G401 (cell line): ENCODE measurements at regions not wholly inside any gene's neighbourhood (a gene's known extent, or its start where the extent isn't known, plus 50 kb on each side); places are given as distances from the start of the nearest gene placed in this dataset.
"Not testable (repeated sequence)": the region's sequence is repeated elsewhere in the genome, so short reads cannot be mapped to it uniquely, and the experiment has no call there.

Experiments
- DNase-seq: peaks from one replicate; pipeline ENCODE4 v3.0.0-alpha.2; 2015; ENCODE audit warnings: low spot score
- in situ Hi-C: cut with HindIII; loops from 2 replicates; pipeline ENCODE4 v1.10.0; 2016; ENCODE audit warnings: low sequenced_read_pairs, mixed read lengths

DNA sequence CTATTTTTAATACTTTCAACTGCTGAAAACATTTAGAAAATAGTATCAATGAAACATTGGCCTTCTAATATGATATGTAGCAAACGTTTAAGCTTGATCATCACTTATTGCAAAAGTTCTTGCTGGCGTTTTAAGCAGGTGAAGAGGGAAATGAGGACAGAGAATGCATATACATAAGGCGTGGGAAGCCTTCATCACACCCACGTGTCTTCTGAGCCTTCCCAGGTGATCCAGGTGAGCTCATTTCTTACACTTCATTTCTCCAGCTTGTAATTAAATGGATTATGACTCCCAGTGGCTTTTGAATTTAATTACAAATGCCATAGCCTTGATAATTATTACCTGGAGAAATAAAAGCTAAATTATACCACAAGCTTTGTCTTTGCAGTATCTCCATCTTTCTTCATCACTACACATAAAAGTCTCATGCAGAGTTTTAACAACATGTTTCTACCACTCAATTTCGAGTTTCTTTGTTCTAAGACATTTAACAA is 1973.8 kb downstream of the MRPL39 start:
- in situ Hi-C loops: no loop called here
- no peak for DNase-seq

DNA sequence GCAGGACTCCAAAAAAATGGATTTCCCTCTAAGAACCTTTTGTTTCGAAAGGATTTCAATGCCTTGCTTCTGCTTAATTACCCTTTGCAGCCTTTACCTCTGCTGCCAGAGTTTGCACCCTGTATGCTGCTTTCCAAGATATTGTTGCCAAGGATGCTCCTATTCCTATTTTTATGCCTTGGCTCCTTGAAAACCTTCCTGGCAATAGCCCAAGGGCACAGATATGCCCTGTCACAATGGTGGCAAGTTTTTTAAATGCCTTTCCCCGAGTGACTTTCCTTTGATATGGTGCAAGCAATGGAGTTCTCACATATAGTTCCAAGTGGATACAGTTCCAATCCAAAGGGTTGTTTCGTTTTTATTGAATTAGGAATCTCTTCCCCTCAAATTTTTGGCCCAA is 1983.0 kb downstream of the MRPL39 start:
- in situ Hi-C loops: no loop called here
- no peak for DNase-seq

DNA sequence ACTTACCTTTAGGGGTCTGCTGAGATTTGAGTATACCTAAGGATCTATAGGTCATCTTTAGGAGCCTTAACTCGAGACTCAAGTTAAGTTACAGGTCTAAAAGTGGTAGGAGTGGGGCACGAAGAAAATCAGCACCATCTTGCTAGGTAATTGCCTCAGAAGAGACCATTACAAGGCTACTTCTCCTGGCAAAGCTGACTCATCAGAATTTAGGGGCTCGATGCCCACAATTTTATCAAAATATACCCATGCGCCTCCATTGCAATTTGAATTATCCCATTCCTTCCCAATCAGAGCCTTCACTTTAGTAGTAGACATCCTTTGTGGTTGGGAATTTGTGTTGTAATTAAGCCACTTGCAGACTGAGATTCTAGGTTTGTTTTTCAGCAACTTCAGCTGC is 1994.3 kb downstream of the MRPL39 start:
- no peak for DNase-seq
- in situ Hi-C loops: no loop called here

DNA sequence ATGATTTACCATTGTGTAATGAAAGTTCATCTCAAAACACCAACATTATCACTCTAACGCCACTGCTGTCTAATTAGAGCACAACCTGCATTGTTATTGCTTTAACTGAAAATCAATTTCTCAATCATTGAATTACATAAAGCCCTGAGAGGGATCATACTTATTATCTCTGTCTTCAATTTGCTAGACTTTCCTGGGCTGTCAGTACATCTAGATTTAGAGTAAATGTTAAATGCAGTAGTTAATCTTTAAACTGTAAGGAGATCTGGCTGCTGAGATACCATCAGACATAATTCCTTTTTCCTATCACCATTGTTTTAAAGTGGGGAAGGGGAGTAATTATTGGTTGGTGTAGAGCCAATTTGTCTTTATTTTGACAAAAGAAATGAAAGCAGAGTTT is 1995.1 kb downstream of the MRPL39 start:
- no peak for DNase-seq
- in situ Hi-C loops: no loop called here

DNA sequence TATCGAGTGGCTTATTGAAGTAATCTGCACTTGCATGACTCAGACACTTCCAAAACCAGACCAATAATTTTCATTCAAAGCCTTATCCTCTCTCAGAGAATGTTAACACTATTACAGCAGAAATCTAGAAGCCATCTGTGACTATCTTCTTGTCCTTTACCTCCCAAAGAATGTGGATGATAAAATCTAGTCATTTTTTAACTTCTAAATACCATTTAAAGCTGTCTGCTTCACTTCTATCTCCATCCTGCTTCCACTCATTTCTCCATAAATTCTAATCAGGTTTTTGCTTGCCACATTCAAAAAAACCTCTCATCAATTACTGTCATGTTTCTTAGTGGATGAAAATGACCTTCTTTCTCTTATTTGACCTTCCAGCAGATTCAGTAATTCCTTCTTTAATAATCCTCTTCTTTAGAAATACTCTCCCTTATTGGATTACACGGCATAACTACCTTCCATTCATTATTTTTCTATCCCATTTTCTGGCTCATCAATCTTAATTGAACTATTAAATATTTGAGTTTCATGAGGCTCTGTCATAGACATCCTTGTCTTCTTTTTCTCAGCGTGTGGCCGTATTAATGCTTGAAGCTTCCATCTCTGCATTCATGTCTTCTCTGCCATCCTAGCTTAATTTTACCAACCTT is 1999.4 kb downstream of the MRPL39 start:
- in situ Hi-C loops: no loop called here
- no peak for DNase-seq

DNA sequence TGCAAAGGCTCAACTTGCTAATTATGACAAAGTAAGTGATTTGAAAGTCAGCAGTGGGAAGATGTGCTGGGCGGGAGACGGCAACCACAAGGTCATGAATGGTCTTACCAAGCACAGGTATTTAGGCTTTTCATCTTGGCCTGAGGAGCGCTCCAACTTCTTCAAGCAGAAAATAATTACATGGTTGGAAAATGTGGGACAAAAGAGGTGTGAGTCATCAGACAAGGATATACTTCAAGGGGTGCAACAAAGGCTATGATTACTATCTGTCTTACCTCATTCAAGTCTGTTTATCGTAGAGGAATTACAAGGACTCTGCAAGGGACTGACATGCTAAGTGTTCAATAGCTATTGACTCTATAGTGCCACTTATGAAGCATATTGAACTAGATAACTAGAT is 2005.7 kb downstream of the MRPL39 start:
- DNase-seq: no peak
- in situ Hi-C loops: no loop called here

DNA sequence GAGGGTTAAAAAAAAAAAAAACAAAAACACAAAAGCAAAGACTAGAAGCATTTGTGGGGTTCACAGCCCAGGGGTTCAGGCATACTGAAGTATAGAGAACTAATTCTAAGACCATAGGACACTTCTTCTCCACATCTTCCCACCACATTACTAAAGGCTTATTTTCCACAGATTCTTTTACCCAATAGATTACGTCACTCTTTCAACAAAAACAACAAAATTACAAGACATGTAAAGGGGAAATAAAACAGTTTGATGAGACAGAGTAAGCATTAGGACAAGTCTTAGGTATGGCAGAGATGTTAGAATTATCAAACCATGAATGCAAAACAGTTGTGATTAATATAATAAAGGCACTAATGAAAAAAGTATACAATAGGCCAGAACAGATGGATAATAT is 2013.7 kb downstream of the MRPL39 start:
- DNase-seq: no peak
- in situ Hi-C loops: no loop called here

DNA sequence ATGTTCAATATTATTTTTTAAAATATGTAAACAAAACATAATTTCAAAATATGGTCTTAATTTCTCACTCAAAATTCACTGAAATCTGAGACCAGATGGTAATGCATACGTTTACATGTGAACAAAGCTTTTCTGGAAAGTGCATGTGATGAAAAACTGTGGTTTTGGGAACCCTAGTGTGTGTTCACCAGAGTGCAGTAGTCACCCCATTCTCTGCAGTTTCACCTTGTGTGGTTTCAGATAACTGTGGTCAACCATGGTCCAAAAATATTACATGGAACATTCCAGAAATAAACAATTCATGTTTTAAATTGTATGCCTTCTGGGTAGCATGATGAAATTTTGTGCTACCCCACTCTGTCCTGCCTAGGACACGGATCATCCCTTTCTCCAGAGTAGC is 2021.9 kb downstream of the MRPL39 start:
- in situ Hi-C loops: no loop called here
- no peak for DNase-seq

DNA sequence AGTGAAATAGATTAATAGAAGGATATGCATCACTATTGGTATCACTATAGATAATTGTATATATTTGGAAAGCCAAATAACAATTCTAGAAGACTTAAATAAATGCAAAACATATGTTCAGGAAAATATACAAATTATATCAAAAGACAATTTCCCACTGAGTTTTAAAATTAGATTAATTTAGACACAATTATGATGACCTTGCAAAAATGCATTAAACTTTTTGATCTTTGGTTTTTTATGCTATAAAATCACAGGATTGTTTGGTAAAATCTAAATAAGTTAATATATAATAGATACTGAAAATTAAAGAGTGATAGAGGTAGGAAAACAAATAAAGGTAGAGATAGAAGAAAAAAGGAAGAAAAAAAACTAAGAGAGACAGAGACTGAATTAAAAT is 2027.7 kb downstream of the MRPL39 start:
- DNase-seq: no peak
- in situ Hi-C loops: no loop called here

DNA sequence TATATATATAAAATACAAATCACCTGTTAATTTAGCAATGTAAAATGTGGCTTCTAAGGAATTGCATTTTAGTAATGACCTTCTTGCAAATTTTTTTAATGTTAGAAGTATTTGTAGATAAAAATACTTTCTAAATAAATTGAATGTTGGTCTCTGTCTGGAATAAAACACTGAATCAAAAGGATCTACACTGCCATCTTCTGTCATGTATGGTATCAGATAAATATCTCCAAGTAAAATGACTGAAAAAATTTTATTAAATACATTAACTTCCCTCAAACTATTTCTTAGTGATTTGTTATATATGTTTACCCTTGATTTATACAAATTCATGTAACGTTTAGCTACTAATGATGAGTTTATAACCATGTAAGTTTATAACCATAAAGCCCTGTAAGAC is 2029.3 kb downstream of the MRPL39 start:
- DNase-seq: no peak
- in situ Hi-C loops: no loop called here

DNA sequence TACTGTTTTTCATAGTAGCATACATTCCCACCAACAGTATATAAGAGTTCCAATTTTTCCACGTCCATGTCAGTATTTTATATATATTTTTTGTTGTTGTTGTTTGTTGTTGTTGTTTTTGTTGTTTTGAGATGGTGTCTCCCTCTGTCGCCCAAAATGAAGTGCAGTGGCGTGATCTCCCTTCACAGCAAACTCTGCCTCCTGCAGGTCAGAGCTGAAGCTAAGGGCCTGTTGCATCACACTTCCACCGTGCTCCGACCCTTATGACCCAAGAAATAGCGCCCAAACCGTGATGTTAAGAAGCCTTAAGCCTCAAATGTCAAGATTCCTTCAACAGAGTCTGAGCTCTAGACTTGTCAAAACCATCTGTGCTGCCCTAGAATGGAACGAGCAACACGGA is 2032.3 kb downstream of the MRPL39 start:
- no peak for DNase-seq
- in situ Hi-C loops: no loop called here

DNA sequence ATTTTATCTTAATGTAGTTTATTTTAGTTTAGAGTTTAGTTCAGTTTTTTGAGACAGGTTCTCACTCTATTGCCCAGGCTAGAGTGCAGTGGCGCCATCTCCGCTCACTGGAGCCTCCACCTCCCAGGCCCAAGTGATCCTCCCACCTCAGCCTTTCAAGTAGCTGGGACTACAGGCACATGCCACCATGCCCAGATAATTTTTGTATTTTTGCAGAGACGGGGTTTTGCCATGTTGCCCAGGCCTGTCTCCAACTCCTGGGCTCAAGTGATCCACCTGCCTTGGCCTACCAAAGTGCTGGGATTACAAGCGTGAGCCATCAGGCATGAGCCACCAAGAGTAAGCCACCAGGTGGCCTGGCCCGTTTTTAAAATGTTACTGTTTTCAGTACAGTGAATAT is 2058.4 kb downstream of the MRPL39 start:
- DNase-seq, in situ Hi-C loops: not testable (repeated sequence)

DNA sequence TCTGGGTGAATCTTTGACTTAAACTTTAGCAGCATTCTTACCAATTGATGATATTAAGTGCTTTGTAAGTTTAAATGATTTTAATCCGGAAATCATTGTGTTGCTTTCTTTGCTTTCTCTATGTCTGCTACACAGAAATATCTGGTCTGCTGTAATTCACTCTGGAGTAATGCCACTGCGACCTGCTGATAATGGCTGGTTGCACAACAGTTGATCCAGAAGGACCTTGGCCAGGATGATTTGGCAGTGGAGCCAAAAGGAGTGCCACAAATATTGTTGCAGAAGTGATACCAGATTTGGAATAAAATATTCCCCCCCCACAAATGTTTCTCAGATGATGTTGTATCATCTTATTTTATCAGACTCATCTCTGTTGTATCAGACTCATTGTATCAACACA is 2063.9 kb downstream of the MRPL39 start:
- DNase-seq: peak; percentile 8
- in situ Hi-C loops: no loop called here

DNA sequence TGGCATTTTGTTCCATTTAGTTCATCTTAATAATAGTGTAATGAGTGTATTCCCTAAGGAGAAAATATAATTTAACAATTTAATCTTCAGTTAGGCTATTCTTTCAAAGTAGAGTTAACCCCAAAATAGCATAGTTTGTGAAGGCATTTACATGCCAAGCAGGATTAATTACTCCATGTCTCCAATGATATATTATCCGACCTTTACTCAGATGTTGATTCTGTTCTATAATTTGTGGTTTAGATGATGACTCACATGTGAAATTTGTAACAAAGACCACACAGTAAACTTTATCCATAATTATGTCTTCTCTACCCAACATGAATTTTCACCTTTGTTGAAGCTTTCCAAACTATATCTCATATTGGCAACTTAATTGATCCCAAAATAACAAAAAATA is 2065.2 kb downstream of the MRPL39 start:
- in situ Hi-C loops: no loop called here
- no peak for DNase-seq

DNA sequence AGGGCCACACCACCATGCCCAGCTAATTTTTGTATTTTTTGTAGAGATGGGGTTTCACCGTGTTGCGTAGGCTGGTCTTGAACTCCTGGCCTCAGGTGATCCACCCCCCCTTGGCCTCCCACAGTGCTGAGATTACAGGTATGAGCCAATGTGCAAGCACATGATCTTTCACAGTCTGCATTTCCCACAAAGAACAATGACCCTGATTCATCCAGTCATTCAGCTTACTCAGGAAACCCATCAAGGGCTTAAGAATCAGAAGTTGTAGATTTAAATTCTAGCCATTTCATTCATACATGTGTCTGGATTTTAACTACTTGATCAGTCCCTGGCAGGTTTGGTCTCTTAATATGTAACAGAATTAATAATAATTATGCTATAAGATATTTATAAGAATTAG is 2065.7 kb downstream of the MRPL39 start:
- DNase-seq: no peak
- in situ Hi-C loops: no loop called here

DNA sequence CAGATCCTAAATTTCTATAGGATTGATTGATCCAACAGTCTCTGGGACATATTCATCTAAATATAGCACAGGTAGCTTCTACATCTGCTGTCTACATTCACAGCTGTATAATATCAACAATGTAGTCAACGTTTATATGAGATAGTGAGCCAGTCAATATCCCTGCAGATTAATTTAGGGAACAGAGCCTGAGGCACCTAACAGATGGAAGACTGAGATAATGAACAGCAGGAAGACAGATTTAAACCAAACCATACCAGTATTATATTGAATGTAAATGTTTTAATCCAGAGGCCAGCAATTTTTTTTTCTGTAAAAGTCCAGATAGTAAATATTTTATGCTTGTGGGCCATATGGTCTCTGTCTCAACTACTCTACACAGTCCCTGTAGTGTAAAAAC is 2072.4 kb downstream of the MRPL39 start:
- no peak for DNase-seq
- in situ Hi-C loops: no loop called here

DNA sequence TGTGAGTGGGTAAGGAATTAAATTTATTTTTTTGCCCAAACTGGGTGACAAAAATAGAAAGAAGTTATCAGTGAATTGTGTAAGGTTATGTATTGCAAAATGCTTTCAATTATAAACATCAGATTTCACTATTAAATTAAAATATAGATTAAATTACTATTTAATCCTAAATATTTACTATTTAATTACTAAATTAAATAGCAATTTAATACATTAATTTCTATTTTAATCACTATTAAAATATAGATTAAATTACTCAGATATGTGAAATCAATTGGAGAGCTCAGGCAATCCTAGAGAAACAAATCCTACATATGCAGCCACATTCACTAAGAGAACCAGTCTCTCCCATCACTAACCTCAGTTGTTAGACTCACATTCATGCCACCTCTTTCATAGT is 2075.8 kb downstream of the MRPL39 start:
- in situ Hi-C loops: no loop called here
- DNase-seq: no peak

DNA sequence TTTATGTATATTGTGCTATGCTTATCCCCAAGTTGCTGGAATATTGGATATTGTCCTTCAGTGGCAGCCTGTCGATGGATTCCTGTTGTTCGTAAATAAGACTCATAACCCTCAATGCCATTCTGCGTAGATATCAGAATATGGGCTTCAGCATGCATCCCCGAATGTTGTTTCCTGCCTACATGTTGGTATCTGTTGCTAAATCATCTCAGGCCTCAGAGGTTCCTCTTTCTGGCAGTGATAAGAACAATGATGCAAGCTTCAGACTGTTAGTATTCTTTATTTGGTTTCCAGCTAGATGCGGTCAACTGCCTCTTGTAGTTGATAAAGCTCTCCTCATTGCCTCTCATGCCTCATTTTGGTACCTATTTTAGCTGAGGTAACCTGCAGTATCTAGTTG is 2082.6 kb downstream of the MRPL39 start:
- in situ Hi-C loops: no loop called here
- DNase-seq: no peak

DNA sequence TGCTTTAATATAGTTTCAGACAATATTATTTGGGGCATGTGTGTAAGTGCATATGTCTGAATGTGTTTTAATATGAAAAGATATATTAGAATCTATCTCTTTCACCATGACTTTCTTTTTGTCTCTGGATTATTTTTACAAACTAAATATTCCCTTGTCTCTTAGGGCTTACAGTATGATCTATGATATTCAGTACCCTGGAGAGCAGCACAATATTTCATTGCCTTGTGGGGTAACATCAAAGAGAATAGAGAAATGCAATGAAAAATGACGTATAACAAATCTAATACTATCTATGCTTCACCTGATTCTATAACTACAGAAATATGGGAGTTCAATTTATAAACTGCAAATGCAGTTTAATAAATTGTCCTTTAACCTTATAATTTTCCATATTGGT is 2084.5 kb downstream of the MRPL39 start:
- DNase-seq: no peak
- in situ Hi-C loops: no loop called here

DNA sequence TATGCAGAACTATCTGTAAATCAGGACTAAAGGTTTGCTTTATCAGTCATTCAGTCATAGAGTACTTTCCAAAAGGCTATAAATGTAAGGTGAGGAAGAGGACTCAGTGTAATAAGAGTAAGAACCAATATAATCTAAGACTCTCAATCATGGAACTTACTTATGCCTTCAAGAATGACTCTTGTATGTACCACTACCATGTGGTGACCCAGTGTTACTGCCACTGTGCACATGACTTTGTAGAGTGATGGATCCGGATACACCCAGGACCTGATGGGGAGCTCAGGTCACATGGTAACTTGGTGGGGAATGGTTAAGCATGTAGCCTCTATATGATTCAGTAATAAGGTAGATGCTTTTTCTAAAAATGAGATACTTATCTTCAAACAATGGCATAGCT is 2099.8 kb downstream of the MRPL39 start:
- DNase-seq: no peak
- in situ Hi-C loops: no loop called here

DNA sequence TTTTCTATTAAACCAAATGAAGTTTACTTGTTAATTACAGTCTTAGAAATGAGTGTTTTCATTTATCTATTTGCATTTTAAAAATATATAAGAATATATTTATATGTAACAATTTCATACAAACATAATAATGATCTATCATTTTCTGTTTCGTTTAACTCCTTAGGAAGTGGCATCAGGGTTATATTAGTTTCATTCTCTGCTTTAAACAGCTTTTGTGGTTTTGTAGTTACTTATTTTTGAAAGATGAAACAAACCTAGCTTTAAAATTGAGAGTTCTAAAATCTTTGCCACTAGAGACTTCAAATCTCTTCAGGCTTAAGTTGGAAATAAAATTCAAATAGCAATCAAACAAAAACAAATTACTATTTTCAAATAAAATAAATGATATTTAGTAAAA is 2110.6 kb downstream of the MRPL39 start:
- in situ Hi-C loops: no loop called here
- no peak for DNase-seq

DNA sequence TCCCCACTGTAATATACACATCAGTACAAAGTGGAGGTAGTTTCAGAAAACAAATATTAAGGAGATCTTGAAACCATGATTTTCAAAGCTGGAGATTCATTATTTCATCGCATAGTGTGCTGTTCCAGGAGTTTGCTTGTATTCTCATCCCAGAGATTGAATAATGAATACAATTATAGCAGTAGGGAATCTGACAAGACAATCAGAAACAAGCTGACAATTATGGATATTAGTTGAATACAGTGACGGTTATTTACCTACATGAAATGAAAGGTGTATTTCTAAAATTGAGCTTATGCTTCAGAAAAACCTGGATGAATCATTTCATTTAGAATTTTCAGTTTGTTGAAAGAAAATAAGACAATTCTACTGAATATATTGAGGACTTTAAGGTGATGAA is 2119.0 kb downstream of the MRPL39 start:
- no peak for DNase-seq
- in situ Hi-C loops: no loop called here
